ENCODE measurements at regions not wholly inside any gene's neighbourhood (a gene's known extent, or its start where the extent isn't known, plus 50 kb on each side); places are given as distances from the start of the nearest gene placed in this dataset.

DNA sequence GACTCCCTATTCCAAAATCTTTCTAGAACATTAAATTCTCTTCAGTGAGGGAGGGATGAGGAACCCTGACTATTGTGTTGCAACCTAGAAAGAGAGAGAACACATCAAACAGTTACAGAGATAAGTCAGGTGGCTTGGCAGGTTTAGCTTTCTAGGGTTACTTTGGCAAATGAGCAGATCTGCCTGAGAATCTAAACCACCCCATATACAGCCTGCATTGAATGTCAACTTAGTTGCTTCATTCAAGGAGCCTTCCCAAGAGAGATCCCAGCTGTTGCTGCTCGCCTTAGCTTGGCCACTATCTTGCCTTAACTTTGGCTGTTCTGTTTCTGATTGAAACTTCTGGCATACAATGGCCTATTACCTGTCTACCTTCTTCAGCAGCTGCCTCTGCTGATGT lies 74.7 kb upstream of the TCF21 start:
- no peak overlapping the region for H3K4me3 ChIP-seq (ENCODE audit: low read depth, low read length)
- TF ChIP-seq, protein P1, sequence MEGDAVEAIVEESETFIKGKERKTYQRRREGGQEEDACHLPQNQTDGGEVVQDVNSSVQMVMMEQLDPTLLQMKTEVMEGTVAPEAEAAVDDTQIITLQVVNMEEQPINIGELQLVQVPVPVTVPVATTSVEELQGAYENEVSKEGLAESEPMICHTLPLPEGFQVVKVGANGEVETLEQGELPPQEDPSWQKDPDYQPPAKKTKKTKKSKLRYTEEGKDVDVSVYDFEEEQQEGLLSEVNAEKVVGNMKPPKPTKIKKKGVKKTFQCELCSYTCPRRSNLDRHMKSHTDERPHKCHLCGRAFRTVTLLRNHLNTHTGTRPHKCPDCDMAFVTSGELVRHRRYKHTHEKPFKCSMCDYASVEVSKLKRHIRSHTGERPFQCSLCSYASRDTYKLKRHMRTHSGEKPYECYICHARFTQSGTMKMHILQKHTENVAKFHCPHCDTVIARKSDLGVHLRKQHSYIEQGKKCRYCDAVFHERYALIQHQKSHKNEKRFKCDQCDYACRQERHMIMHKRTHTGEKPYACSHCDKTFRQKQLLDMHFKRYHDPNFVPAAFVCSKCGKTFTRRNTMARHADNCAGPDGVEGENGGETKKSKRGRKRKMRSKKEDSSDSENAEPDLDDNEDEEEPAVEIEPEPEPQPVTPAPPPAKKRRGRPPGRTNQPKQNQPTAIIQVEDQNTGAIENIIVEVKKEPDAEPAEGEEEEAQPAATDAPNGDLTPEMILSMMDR (IDR thresholded peaks at IDR 0.05; ENCODE audit: insufficient read depth, low read depth, low read length, missing control alignments) = no peak
- no peak for DNase-seq (ENCODE audit: low read depth)

DNA sequence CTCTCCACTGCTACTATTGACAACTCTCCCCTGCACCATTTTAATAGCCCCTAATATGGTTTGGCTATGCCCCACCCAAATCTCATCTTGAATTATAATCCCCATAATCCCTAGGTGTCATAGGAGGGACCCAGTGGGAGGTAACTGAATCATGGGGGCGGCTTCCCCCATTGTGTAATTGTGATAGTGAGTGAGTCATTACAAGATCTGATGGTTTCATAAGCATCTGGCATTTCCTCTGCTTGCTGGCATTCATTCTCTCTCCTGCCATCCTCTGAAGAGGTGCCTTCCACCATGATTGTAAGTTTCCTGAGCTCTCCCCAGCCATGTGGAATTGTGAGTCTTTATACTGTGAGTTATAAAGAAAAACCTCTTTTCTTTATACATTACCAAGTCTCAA lies 74.1 kb upstream of the TCF21 start:
- TF ChIP-seq, protein P1 (IDR thresholded peaks at IDR 0.05; ENCODE audit: insufficient read depth, low read depth, low read length, missing control alignments) = no peak
- DNase-seq (ENCODE audit: low read depth) = no peak

DNA sequence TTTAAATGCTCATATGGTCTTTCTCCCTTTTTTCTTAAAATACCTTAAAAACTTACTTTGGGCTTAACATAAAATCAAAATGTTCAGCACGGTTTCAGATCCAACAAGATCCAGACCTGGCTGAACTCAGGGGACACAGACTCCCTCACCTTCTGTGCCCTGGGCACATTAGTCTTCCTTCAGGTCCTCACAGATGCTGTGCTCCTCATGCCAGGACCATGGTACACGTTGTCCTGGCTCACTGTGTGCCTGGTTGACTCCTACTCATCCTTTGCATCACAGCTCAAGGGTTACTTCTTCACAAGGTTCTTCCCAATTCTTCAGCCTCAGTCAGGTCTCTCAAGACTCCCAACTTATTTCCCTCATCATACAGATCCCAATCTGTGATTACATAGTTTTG lies 73.6 kb upstream of the TCF21 start:
- H3K4me3 ChIP-seq (ENCODE audit: low read depth, low read length) = no peak overlapping the region
- TF ChIP-seq, protein P1 (IDR thresholded peaks at IDR 0.05; ENCODE audit: insufficient read depth, low read depth, low read length, missing control alignments) = no peak
- no peak for DNase-seq (ENCODE audit: low read depth)

More for the DNA sequence above, 74.1 kb upstream of the TCF21 start:
- no peak overlapping the region for H3K4me3 ChIP-seq (ENCODE audit: low read depth, low read length)

DNA sequence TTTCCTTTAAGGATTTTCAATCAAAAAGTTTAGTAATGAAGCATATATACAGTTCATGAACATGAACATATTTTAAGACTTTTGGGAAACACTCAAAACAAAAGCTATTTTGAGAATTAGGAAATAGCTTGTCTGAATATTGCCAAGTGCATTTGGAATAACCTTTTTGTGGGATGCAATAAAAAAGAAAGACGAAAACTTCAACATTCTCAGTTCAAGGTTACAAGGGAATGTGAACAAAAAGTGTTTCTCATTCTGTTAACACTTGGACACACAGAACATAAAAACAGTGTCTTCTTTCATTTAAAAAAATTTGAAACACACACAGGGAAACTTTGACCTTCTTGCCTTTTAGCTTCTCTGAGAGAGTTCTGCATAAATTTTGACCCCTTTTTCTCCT lies 72.7 kb upstream of the TCF21 start:
- TF ChIP-seq, protein P1 (IDR thresholded peaks at IDR 0.05; ENCODE audit: insufficient read depth, low read depth, low read length, missing control alignments) = no peak
- no peak for DNase-seq (ENCODE audit: low read depth)
- H3K4me3 ChIP-seq (ENCODE audit: low read depth, low read length) = no peak overlapping the region

DNA sequence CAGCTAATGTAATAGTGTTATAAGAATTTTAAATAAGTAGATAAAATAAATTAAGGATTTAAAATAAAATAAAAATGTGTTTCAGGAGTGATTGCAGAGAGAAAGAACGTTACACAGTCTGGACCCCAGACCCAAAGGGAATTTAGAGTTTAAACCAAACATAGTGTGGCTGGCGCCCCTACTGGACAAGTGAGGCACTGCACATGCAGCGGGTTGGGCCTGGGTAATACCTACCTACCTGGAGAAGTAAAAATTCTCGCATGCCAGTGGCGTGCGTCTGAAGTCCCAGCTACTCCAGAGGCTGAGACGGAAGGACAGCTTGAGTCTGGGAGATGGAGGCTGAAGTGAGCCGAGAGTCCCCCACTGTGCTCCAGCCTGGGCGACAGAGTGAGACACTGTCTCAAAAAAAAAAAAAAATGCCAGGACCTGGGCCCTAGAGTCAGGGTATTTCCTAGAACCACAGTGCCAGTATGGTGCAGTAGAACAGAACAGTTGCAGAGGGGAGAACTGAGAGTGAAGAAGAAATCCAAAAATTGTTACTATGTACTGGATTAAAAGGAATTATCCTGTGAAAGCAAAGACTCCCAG lies 71.4 kb upstream of the TCF21 start:
- TF ChIP-seq, protein P1 (IDR thresholded peaks at IDR 0.05; ENCODE audit: insufficient read depth, low read depth, low read length, missing control alignments) = peak; percentile 87
- H3K4me3 ChIP-seq (ENCODE audit: low read depth, low read length) = no peak overlapping the region
- DNase-seq (ENCODE audit: low read depth) = peak; percentile 40

DNA sequence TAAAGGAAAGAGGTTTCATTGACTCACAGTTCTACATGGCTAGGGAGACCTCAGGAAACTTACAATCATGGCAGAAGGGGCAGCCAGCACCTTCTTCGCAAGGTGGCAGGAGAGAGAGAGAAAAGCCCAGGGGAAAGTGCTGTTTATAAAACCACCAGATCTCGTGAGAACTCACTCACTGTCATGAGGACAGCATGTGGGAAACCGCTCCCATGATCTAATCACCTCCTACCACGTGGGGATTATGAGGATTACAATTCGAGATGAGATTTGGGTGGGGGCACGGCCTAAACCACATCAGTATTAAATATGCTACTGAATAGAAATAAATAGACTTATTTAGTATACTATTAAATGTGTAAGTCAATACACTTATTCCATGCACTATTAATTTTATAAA lies 70.6 kb upstream of the TCF21 start:
- TF ChIP-seq, protein P1 (IDR thresholded peaks at IDR 0.05; ENCODE audit: insufficient read depth, low read depth, low read length, missing control alignments) = no peak
- DNase-seq (ENCODE audit: low read depth) = no peak
- no peak overlapping the region for H3K4me3 ChIP-seq (ENCODE audit: low read depth, low read length)

DNA sequence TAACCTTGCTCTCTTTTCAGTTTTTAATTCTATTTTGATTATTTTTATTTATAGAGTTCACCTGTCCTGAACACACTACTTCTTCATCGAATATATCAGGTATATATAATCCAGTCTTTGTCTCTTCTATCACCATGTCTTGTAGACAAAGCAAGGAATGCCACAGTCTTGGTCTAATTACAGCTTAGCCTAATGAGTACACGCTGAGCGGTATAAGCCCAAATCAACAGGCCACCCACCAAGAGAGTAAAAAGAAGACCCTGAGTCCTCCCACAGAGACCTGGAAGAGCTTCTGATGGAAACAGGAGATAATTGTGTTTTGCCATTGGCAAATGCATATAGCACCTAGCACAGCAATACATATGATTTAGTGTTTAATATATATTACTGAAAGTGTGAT lies 68.7 kb upstream of the TCF21 start:
- no peak overlapping the region for H3K4me3 ChIP-seq (ENCODE audit: low read depth, low read length)
- TF ChIP-seq, protein P1 (IDR thresholded peaks at IDR 0.05; ENCODE audit: insufficient read depth, low read depth, low read length, missing control alignments) = no peak
- DNase-seq (ENCODE audit: low read depth) = no peak

Data from GM12865 (cell line).